GM21367 (cell line): ENCODE measurements at regions not wholly inside any gene's neighbourhood (a gene's known extent, or its start where the extent isn't known, plus 50 kb on each side); places are given as distances from the start of the nearest gene placed in this dataset.

ENCODE experiments used
- ATAC-seq: cut with Tn5 transposase; IDR thresholded peaks from one replicate; pipeline ENCODE4 v1.9.1; 2021; ENCODE audit not compliant: unreplicated experiment

DNA sequence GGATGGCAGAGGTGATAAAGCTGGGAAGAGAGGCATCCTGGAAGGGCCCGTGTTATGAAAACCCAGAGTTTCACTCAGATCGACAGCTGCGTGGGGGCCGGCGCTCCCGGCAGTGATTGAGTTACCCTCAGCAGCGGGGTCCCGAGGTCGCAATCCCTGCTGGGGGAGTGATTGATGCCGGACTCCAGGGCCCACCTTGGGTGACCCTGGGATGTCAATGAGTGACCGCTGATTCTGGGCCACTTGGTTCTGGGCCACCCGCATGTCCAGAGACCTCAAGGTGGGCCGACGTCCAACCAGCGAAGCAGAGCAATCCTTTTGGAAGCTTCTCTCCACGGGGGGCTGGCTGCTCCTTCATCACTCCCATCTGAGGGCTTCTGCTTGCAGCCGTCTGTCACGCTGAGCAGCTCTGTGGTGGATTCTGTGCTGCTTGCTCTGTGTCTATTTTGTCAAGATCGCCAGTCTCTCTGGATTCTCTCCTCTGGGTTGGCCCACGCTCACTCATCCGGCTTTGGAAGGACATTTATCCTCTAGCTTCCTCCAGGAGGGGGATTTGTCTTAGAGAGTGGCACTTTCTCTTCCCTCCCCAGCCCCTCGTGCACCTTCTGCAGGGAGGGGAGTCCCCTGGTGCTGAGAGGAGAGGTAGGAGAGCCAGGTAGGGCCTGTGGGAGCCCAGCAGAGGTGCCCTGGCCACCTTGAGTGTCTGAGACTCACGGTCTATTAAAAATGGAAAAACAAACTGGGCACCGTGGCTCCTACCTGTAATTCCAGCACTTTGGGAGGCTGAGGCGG, 110.9 kb upstream of the C1orf174 start:
- no peak for ATAC-seq

DNA sequence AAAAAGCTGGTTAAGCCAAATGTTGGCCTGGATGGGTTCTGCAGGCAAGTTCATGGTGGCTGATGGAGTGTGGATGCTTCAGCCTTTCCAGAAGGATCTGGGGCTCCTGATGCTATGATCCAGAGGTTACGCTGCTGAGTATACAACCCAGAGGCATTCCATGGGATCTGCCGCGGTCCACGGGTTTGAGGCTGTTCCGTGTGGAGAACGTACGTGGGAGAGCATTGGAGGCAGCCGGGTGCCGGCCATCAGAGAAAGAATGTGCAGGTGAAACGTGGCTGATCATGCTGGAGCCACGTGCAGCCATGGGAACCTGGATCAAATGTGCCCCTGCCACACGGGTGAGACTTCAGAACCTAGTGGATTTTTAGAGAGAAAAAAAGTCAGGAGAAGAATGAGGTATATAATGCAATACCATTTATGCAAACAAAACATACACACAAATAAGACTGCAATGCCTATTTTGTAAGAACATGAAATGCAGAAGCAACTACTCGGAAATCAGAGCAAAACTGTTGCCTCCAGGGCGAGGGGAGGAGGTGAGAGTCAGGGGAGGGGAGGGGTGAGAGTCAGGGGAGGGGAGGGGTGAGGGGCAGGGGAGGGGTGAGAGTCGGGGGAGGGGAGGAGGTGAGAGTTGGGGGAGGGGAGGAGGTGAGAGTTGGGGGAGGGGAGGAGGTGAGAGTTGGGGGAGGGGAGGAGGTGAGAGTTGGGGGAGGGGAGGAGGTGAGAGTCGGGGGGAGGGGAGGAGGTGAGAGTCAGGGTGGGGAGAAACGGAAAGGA, 116.5 kb upstream of the C1orf174 start:
- ATAC-seq: no peak

GRCh38 chr1:4017636-4018365, 117.7 kb upstream of the C1orf174 start:
- ATAC-seq: no peak

- ATAC-seq: no peak
Measured at GRCh38 chr1:4018466-4019146, 118.5 kb upstream of the C1orf174 start.

- no peak for ATAC-seq
Measured at GRCh38 chr1:4019147-4019521, 119.1 kb upstream of the C1orf174 start.

DNA sequence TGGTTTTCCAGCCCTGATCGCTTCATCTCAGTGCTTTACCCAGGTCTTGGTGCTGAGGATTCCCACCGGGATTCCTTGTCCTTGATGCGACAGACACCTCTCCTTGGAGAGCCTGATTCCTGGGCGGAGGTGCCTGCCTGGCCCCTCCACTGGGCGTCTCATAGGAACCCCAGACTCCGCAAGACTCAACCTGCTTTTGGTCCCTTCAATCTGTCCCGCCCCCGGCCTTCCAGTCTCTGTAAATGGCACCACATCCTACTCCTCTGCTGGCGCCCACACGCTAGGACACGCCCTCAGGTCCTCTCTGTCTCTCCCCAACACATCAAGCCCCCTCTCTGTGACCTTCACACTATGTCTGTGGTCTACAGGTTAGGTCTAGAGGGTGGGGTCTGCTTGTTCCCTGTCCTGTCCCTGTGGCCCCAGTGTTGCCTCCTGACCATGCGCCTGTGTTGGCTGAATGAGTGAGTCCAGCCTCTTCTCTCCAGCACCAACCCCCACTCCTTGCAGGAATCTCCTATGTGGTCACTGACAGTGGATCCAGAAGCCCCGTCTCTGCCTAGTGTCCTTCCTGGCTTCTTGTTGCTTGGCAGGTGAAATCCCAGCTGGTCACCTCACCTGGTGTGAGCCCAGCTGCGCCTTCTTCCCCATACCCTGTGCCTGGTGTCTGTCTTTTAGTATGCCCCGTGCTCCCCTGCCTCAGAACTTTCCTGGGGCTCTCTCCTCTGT, 119.7 kb upstream of the C1orf174 start:
- ATAC-seq: no peak

DNA sequence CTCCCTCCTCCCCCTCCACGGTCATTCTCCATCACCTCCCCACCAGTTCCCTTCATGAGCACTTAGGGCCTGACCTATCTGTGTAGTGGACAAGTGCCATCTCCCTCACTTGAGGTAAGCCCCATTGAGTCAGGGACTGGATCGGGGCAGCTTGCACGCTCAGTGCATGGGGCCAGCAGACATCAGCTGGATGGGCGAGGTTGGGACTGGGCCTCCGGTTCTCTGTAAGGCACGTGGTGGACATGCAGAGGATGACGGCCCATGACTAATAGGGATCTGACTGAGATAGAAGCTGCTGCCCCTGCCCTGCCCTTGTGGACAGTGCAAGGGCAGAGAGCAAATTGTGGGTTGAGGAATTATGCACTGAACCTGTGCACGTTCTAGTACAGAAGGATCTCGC, 120.4 kb upstream of the C1orf174 start:
- no peak for ATAC-seq

DNA sequence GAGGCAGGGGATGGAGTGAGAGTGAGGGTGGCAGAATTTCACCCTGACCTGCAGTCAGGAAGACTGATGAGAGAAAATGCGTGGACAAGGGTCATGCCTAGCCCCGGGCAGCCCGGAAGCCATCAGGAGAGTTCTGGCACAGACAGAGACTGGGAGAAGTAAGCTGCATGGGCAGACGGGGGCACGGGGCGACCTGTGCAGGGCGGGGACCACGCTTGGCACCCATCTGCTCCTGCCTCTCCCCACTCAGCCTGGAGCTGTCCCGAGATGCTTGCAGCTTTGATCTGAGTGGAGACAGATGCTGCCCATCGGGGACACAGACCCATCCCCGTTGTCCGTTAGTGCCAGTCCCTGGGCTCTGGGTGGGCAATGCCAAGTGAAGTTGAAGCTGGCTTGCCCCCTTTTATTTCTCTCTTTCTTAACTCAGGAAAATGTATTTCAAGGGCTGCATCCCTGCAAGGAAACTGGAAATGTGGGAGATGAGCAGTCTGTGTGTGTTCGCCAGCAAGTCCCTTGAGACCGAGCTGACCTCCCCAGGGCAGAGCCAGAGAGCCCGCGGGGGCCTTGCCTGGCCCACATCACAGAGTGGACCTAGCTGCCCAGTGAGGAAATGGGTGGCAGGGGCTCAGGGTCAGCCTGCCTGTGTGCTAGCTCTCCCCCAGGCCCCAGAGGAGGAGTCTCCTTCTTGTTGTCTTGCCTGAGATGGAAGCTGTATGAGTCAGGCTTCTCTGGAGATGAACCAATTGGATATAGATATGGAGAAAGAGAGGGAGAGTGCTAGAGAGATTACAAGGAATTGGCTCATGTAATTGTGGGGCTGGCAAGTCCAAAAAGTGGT, 121.3 kb upstream of the C1orf174 start:
- no peak for ATAC-seq

DNA sequence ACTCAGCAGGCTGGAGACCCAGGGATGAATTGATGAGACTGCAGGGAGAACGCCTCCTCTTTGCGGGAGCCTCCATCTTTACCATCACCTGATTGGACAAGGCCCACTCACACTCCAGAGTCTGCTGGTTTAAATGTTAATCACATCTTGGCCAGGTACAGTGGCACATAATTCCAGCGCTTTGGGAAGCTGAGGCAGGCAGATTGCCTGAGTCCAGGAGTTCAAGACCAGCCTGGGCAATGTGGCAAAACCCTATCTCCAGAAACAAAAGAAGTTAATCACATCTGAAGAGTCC, 121.8 kb upstream of the C1orf174 start:
- ATAC-seq: no peak

GRCh38 chr1:4022715-4023114, 122.6 kb upstream of the C1orf174 start:
- no peak for ATAC-seq

DNA sequence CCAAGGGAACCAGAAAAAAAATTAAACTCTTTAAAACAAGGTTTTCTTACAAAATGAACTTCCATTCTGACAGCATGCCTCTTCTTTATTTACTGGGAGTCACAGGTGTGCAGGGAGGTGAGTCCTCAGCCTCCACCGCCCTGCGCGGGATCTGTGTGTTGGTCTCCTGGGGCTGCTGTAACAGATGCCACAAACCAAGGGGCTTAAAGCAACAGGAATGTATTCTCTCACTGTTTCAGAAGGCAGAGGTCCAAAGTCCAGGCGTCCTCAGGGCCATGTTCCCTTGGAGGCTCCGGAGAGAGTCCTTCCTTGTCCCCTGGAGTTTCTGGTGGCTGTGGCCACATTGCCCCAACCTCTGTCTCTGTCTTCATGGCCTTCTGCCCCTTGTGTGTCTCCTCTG, 123.6 kb upstream of the C1orf174 start:
- no peak for ATAC-seq

- no peak for ATAC-seq
Measured at GRCh38 chr1:4024811-4025210, 124.7 kb upstream of the C1orf174 start.

- ATAC-seq: no peak
Measured at GRCh38 chr1:4025752-4026151, 125.7 kb upstream of the C1orf174 start.

DNA sequence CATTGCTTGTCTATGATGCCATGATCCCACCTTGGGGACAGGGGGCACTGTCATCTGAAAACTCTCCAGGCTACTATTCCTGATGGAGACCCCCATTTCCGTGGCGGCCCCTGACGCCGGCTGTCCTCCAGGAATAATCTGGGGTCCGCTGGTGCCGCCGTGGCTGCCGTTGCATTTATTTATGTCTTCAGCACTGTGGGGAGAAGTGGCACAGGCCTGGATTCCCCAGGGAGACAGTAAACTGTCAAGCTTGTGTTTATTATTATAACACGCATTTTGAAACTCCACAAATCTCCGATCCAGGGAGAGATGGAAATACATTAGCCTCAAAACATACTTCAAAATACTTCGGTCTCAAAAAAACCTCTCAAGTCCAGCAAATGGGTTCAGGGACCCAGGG, 126.9 kb upstream of the C1orf174 start:
- ATAC-seq: no peak

DNA sequence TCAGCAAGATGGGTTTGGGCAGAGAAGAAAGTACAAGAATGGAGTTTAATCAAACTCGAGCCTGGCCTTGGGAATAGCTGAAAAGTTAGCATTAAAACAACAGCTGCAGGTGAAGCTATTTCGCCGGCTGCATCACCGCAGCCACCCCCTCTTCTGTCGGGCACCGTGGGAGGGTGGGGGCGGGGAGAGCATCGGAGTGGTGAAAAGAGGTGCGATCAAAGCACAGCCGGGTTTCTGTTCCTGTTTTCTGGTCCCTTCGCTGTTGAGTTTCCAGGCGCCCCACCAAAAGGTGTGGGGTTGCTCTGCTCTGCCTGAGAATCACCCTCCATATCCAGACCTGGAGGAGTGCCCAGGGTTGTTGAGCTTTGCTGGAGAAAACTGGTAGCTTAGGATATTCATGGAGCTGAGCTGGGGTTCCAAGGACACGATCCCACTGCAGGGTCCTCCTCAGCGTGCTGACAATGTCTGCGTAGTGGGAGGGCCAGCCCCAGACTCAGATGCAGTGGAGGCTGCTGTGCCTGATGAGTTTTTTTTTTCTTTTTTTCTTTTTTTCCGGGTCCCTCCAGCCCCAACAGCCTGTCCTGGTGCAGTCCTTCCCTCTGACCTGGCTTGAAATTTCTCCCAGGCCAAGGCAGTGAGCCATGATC, 127.5 kb upstream of the C1orf174 start:
- ATAC-seq: no peak

DNA sequence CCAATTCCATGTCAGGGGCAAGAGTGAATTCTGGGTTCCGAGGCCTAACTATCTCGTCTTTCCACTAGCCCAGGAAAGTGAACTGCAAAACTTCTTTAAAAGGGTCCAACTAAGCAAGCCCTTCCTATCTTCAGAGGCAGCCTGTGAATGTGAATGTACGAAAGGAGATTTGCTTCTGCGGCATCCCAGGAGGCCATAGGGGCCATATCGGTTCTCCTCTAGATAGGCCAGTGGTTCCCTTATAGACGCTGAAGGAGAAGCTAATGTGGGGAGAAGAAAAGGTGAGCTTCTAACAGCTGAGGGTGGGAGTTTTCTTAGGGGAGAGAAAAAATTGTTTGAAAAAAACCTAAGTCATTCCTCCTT, 128.0 kb upstream of the C1orf174 start:
- ATAC-seq: no peak

- ATAC-seq: no peak
Measured at GRCh38 chr1:4029376-4029775, 129.3 kb upstream of the C1orf174 start.

GRCh38 chr1:4032571-4032970, 132.5 kb upstream of the C1orf174 start:
- no peak for ATAC-seq

DNA sequence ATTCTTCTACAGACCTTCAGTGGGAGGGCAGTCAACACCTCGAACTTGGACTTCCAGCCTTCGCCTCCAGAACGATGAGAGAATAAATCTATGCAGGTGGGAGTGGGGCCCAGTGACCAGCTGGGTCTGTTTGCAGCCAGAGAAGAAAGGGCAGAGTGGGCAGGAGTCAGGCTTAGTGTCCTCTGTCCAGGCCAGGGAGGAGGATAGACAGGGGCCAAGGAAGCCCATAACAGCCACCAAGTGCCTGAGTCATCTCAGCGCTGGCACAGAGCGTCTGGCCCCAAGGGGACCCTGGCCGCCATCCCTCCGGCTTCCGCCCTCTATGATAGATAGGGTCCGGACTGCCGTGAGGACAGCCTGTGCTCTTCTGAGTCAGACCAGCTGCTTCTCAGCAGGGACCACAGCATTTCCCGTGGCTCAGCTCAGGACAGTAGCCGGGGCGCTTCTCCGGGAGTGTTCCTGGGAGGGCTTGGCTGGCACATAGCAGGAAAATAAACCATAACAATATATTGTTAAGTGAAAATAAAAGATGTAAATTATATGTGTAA, 133.1 kb upstream of the C1orf174 start:
- no peak for ATAC-seq
